ENCODE measurements at regions not wholly inside any gene's neighbourhood (a gene's known extent, or its start where the extent isn't known, plus 50 kb on each side); places are given as distances from the start of the nearest gene placed in this dataset.

DNA sequence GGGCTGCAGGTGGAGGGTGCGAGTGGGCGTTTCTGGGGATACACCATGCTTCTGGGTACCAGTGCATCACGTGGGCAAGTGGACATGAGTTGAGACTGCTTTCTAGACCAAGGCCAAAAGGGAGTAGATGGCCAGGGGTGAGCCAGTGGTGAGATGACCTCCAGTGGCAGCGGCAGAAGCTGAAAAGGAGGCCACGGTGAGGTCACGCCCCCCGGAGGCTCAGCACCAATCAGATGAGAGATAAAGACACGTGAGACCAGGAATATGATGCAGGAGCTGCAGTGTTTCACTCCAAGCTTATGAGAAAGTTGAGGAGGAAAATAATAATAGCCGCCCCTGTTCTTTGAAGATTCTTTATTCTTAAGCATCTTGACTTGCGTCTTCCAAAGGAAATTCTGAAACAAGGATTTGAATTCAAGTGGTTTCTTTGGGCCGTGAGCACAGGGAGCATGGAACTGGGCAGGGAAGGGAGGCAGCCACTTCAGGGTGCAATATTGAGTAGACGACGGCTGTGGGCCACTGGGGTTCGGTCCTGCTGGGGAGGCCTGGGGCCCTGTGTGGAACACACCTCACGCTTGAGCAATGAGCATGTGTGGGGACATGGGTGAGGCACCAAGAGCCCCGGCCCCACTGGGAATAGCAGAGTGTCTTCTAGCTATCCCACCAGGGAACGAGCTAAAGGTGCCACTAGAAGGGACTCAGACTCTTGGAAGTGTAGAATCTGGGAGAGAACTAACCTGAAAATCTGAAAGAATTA is 156.7 kb upstream of the LRFN2 start:
- FAIRE-seq: no peak
- H4K20me1 ChIP-seq (replicated peaks in 1 of 2; ENCODE audit: control insufficient read depth in 1 of 2, insufficient read depth in 2 of 2, low read length in 2 of 2): no peaks in the 10 kb centered on the region
- no peak overlapping the region for H3K27ac ChIP-seq (ENCODE audit: low read depth, low read length)
- H3K4me2 ChIP-seq (ENCODE audit: insufficient read depth in 1 of 2, low read depth in 2 of 2, low read length in 2 of 2): no peak overlapping the region
- H2BK12ac ChIP-seq (ENCODE audit: low read depth, low read length): no peak overlapping the region; the same call in 1 of the 2 replicates
- H3K23me2 ChIP-seq (ENCODE audit: low read depth, low read length): no peaks in the 10 kb centered on the region
- no peak overlapping the region for H2BK15ac ChIP-seq (ENCODE audit: low read length)
- H4K8ac ChIP-seq (ENCODE audit: extremely low read depth, insufficient read depth, low read length): no peak overlapping the region
- no peak overlapping the region for H3K23ac ChIP-seq (ENCODE audit: insufficient read length)
- no peaks in the 10 kb centered on the region for H3K36me3 ChIP-seq (ENCODE audit: control insufficient read depth in 2 of 4, insufficient read depth in 4 of 4, low read length in 3 of 4)
- peak overlapping the region; percentile 67; the same call in 1 of the 2 replicates for H2BK20ac ChIP-seq (ENCODE audit: low read length)
- H3K4me3 ChIP-seq (ENCODE audit: extremely low read depth in 1 of 4, insufficient read depth in 2 of 4, low read depth in 3 of 4, low read length in 4 of 4): no peak overlapping the region
- WGBS, 2 experiments (ENCODE audit: extremely low coverage in 1 of 2, insufficient coverage in 1 of 2, insufficient read length in 1 of 2, insufficient replicate concordance in 2 of 2, low coverage in 1 of 2, low lambda C conversion rate in 2 of 2, missing lambda C conversion rate in 1 of 2): 87% methylated on average over 17 of the region's 17 CpGs; no CpG with 5 or more reads in 1 of the 2 experiments
- DNase-seq (ENCODE audit: low read depth in 1 of 2, low spot score in 2 of 2): no peak
- H3K4me1 ChIP-seq (replicated peaks in 1 of 4; ENCODE audit: control insufficient read depth in 3 of 4, insufficient read depth in 4 of 4, low read length in 3 of 4): peaks cover 0 to 3% (median 0%) of the 10 kb centered on the region in 4 experiments; a peak in 1 of 7 replicates
- no peak overlapping the region for H3K56ac ChIP-seq (replicated peaks; ENCODE audit: insufficient read length, low read depth, low read length)
- H3K4ac ChIP-seq (replicated peaks; ENCODE audit: insufficient read length, low read depth, low read length): no peak overlapping the region
- H4K5ac ChIP-seq (ENCODE audit: insufficient read length, low read depth, low read length): no peak overlapping the region
- no peaks in the 10 kb centered on the region for H3K79me1 ChIP-seq (ENCODE audit: low read depth, low read length)
- no peak overlapping the region for H3K9ac ChIP-seq (replicated peaks in 1 of 4; ENCODE audit: extremely low read depth in 1 of 4, low read depth in 3 of 4, low read length in 3 of 4)
- no peak overlapping the region for H2AK5ac ChIP-seq (ENCODE audit: low read depth, low read length)
- H3K18ac ChIP-seq (ENCODE audit: extremely low read depth, low read length): no peak overlapping the region
- no peaks in the 10 kb centered on the region for H3K9me3 ChIP-seq (ENCODE audit: insufficient read depth in 2 of 2, low read depth in 1 of 2, low read length in 1 of 2)
- POLR2A ChIA-PET (ENCODE audit: partially characterized antibody): no interaction called here
- H3K27me3 ChIP-seq (replicated peaks in 1 of 4; ENCODE audit: control insufficient read depth in 3 of 4, extremely low read depth in 1 of 4, insufficient read depth in 3 of 4, low read length in 3 of 4): no peaks in the 10 kb centered on the region; a peak in 1 of 7 replicates
- TF ChIP-seq, protein P1, sequence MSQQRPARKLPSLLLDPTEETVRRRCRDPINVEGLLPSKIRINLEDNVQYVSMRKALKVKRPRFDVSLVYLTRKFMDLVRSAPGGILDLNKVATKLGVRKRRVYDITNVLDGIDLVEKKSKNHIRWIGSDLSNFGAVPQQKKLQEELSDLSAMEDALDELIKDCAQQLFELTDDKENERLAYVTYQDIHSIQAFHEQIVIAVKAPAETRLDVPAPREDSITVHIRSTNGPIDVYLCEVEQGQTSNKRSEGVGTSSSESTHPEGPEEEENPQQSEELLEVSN (IDR thresholded peaks at IDR 0.05): 0 out of 2 replicates have a peak, but pooled peaks have one; percentile 16
- no peak for TF ChIP-seq JUND (IDR thresholded peaks at IDR 0.05; ENCODE audit: low read length)
- TF ChIP-seq, protein P2, sequence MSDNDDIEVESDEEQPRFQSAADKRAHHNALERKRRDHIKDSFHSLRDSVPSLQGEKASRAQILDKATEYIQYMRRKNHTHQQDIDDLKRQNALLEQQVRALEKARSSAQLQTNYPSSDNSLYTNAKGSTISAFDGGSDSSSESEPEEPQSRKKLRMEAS (IDR thresholded peaks at IDR 0.05): 0 out of 2 replicates have a peak, but pooled peaks have one; percentile 13
- TF ChIP-seq EP300 (IDR thresholded peaks at IDR 0.05; ENCODE audit: borderline replicate concordance in 1 of 2, low read depth in 2 of 2, low read length in 2 of 2): no peak
- no peaks in the 10 kb centered on the region for H3K79me2 ChIP-seq (ENCODE audit: control insufficient read depth in 1 of 2, insufficient read depth in 2 of 2, low read length in 2 of 2)
- H2BK120ac ChIP-seq (replicated peaks; ENCODE audit: low read depth, low read length): no peak overlapping the region
- no peak overlapping the region for H2AFZ ChIP-seq (ENCODE audit: low read length)
- no peak overlapping the region for H3K14ac ChIP-seq (ENCODE audit: insufficient read length)
- H4K91ac ChIP-seq (replicated peaks; ENCODE audit: insufficient read length, low read length): no peak overlapping the region
- CTCF ChIA-PET (ENCODE audit: partially characterized antibody): interaction anchor here (0.8 to 1.7 kb wide), 4 partner anchors 13 to 392 kb away, joined by 3 to 5 read pairs (median 4); no protein-coding TSS in a partner anchor
- H2BK5ac ChIP-seq (ENCODE audit: low read depth, low read length): no peak overlapping the region
